NCI-H774 (cell line): ENCODE measurements at regions not wholly inside any gene's neighbourhood (a gene's known extent, or its start where the extent isn't known, plus 50 kb on each side); places are given as distances from the start of the nearest gene placed in this dataset.
"Not testable (repeated sequence)": the region's sequence is repeated elsewhere in the genome, so short reads cannot be mapped to it uniquely, and the experiment has no call there.

Source experiments
- DNase-seq: peaks from one replicate; lab custom pipeline; 2025; lab: John Stamatoyannopoulos, UW

GRCh38 chr13:56706485-56706884 is 434.2 kb upstream of the PRR20A start:
- no peak for DNase-seq

DNA sequence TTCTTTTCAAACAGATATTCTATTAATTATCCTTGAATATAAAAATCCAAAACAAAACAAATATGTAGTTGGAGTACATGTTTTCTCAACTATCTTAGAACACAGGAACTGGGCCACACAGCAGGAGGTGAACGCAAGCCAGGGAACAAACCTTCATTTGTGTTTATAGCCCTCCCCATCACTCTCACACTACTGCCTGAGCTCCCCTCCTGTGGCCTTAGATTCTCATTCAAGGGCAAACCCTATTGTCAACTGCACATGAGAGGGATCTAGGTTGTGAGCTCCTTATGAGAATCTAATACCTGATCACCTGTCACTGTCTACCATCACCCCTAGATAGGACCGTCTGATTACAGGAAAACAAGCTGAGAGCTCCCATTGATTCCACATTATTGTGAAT is 427.1 kb upstream of the PRR20A start:
- DNase-seq: no peak

DNA sequence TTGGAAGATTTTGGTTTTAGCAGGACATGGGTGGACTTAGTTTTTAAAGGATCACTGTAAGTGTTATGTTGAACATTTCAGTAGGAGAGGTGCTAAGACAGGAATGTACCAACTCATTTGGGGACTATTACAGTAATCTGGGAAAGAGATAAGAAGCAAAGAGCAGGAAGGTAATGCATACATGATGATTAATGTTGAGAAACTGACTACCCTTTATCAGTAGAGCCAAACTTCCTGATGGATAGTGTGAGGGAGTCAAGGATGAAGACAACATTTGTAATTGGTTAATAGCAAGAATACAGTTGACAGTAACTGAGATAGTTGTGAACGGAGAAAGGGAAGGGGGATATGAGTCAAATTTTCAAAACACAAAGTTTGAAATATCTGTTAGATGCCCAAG is 421.9 kb upstream of the PRR20A start:
- DNase-seq: no peak

GRCh38 chr13:56720841-56721240 is 419.9 kb upstream of the PRR20A start:
- DNase-seq: no peak

GRCh38 chr13:56735537-56735942 is 405.2 kb upstream of the PRR20A start:
- no peak for DNase-seq

DNA sequence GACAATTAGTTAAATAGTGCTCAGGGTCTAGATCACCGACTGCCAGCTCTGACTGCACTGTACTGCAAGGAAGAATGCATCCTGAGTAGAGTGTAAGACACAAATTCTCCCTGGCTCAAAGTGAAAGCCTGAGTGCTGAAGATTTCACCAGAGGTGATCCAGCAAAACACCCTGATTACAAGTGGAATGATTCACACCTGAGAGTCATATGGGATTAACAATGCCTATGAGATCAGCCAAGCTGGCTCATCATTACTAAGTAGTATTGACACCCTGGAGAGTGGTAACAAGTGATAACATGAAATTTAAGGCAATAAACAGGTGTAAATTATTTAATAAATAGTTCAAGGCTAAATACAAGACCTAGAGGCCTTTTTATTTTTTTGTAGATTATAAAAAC is 403.8 kb upstream of the PRR20A start:
- no peak for DNase-seq

DNA sequence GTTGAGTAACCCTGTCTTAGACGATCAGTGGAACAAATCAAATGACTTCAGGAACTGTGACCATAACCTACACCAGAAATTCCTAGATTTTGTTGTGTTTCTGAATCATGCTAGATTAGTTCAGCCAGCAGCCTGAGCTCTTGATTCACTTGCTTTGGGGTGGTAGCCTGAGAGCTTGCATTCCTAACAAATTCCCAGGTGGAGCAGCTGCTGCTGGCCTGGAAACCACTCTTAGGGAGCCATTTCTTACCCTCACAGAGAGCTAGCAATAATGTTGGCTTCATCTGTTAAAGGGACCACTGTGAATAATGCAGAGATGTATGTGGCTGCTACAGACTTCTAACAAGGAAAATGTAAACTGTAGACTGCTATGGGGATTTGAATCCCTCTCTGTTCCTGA is 388.1 kb upstream of the PRR20A start:
- DNase-seq: no peak

- DNase-seq: no peak
Measured at GRCh38 chr13:56755181-56755935, 385.4 kb upstream of the PRR20A start.

DNA sequence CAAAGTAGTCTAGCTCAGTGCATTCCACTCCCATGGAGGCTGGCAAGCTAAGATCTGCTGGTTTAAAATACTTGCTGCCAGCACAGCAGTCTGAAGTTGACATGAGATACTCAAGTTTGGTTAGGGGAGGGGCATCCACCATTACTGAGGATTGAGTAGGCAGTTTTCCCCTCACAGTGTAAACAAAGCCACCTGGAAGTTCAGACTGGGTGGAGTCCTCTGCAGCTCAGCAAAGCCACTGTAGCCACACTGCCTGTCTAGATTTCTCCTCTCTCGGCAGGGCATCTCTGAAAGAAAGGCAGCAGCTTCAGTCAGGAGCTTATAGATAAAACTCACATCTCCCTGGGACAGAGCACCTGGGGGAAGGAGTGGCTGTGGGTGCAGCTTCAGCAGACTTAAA is 377.4 kb upstream of the PRR20A start:
- DNase-seq: not testable (repeated sequence)

DNA sequence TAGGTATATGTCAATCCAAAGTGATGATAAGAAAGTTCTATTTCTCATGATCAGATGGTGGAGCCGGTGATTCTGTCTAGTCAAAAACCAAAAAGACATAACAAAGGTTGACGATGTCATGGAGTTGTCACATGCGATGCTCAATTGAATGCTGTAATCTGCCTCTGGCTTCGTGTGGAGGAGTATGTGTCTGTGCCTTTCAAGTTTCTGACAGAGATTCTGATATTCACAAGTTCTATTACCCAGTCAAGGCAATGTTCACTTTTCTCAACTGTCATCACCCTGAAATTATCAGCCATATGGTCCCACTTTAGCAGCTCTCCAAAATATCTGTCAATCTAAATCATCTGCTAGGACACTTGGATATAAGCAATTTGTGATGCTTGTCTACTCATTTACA is 367.6 kb upstream of the PRR20A start:
- no peak for DNase-seq

DNA sequence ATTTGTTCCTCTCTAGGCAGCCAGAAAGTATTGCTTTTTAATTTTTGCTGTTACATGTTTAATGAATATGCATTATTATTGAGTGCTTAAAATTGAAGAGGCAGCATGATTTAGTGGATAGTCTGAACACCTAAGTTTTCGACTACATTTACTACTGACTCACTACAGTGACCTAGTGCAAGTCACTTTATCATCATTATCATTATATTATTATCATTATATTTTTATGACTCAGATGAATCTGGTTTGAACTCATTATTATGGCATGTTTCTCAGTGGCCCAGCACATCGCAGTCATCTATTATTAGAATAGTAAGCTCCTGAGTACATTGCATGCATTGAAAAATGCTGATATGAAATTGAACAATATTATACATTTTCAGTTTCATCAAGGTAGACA is 351.2 kb upstream of the PRR20A start:
- no peak for DNase-seq

- no peak for DNase-seq
Measured at GRCh38 chr13:56837161-56837560, 303.6 kb upstream of the PRR20A start.

GRCh38 chr13:56850852-56851251 is 289.9 kb upstream of the PRR20A start:
- no peak for DNase-seq

DNA sequence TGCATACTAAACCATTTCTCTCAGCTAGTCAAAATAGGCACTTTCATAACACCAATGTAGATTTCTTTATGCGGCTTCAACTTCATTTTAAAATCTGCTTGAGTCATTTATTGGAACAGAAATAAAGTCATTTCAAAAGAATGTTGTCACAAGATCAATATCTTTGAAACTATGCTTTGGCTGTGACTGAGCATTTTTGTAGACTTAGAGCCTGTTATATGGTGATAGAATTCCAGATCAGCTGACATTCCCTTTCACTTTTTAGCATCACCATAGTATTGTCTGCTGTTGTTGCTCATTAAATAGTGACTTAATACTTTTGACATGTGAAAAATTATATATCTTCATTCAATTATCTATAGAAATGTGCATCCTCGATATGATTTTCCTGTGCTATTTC is 279.2 kb upstream of the PRR20A start:
- DNase-seq: no peak

DNA sequence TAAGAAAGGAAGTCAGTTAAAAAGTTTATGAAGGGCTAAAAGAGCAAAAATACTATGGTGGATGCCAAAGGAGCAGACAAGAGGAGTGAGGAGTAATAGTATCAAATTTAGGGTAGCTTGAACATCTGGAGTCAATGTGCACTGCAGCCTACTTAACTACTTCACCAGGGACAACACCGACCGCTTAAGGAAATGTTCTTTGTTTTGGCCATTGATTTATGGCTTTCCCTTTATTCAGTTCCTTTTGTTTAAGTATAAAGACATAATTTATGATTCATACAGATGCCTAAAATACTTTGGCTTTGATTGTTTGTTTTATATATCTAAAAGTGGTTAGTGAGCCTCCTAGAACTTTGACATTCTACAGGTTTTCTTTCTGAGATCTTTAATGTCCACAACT is 276.3 kb upstream of the PRR20A start:
- no peak for DNase-seq

- no peak for DNase-seq
Measured at GRCh38 chr13:56865416-56865815, 275.3 kb upstream of the PRR20A start.

- no peak for DNase-seq
Measured at GRCh38 chr13:56869671-56870070, 271.0 kb upstream of the PRR20A start.

DNA sequence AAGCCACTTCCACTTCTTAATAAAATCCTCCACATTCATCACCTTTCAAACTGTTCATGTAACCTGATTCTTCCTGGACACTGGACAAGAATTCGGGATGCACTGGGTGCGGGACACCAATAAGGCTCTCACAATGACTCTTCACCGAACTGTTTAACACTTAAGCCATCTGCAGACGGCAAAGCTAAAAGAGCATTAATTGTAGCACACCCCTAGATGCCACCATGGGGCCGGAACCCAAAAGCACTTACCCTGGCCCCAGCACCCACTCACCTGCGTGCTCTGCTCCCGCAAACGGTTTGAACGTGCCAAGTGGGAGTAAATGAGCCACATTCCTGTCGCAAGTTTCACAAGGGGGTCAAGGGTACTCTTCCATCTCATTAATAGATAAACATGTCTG is 254.3 kb upstream of the PRR20A start:
- no peak for DNase-seq

GRCh38 chr13:56888455-56888854 is 252.3 kb upstream of the PRR20A start:
- no peak for DNase-seq

- no peak for DNase-seq
Measured at GRCh38 chr13:56893843-56894242, 246.9 kb upstream of the PRR20A start.

GRCh38 chr13:56900549-56901279 is 240.0 kb upstream of the PRR20A start:
- DNase-seq: no peak

GRCh38 chr13:56902276-56902675 is 238.4 kb upstream of the PRR20A start:
- no peak for DNase-seq

- DNase-seq: no peak
Measured at GRCh38 chr13:56903710-56904282, 236.9 kb upstream of the PRR20A start.
